ENCODE measurements at regions not wholly inside any gene's neighbourhood (a gene's known extent, or its start where the extent isn't known, plus 50 kb on each side); places are given as distances from the start of the nearest gene placed in this dataset.
A peak's percentile ranks its signal among the peaks of the same experiment; 100 is the strongest.

GRCh38 chr4:79638735-79639134, 230.7 kb upstream of the GK2 start:
- Histone ChIP-seq H3K27me3 (replicated peaks; ENCODE audit: insufficient read depth, low read depth, low read length, poor library complexity) (no peaks in the 10 kb centered on the region), H3K4me3 (ENCODE audit: low read depth, low read length, poor library complexity, severe bottlenecking) (no peak overlapping the region), H3K27ac (ENCODE audit: low read depth, low read length, poor library complexity, severe bottlenecking) (no peak overlapping the region), H3K36me3 (ENCODE audit: insufficient read depth, low read length, poor library complexity, severe bottlenecking) (no peaks in the 10 kb centered on the region), H3K9me3 (ENCODE audit: low read depth, low read length, poor library complexity, severe bottlenecking) (no peaks in the 10 kb centered on the region), H3K4me1 (ENCODE audit: insufficient read depth, low read length, poor library complexity, severe bottlenecking) (peaks cover 3% of the 10 kb centered on the region)
- ChIA-PET POLR2A (ENCODE audit: low non-redundant PET) (no interaction called here), CTCF (no interaction called here)
- intact Hi-C loops (cut with micrococcal nuclease; ENCODE audit: unreplicated experiment) = no loop called here
- no TSS peak for BruUV-seq (replicated peaks)
- no peak for DNase-seq (ENCODE audit: low spot score)
- TF ChIP-seq CTCF (conservative IDR thresholded peaks at IDR 0.05; ENCODE audit: low read depth, low read length) (no peak), EZH2 (IDR thresholded peaks at IDR 0.05; ENCODE audit: borderline replicate concordance, low read depth, low read length, poor library complexity, severe bottlenecking) (no peak)

GRCh38 chr4:79636991-79637390, 229.0 kb upstream of the GK2 start:
- Histone ChIP-seq H3K4me3 (ENCODE audit: low read depth, low read length, poor library complexity, severe bottlenecking) (no peak overlapping the region), H3K27me3 (replicated peaks; ENCODE audit: insufficient read depth, low read depth, low read length, poor library complexity) (no peaks in the 10 kb centered on the region), H3K9me3 (ENCODE audit: low read depth, low read length, poor library complexity, severe bottlenecking) (no peaks in the 10 kb centered on the region), H3K4me1 (ENCODE audit: insufficient read depth, low read length, poor library complexity, severe bottlenecking) (peaks cover 7% of the 10 kb centered on the region), H3K27ac (ENCODE audit: low read depth, low read length, poor library complexity, severe bottlenecking) (no peak overlapping the region), H3K36me3 (ENCODE audit: insufficient read depth, low read length, poor library complexity, severe bottlenecking) (no peaks in the 10 kb centered on the region)
- no TSS peak for BruUV-seq (replicated peaks)
- intact Hi-C loops (cut with micrococcal nuclease; ENCODE audit: unreplicated experiment) = no loop called here
- ChIA-PET POLR2A (ENCODE audit: low non-redundant PET) (no interaction called here), CTCF (no interaction called here)
- DNase-seq (ENCODE audit: low spot score) = no peak
- TF ChIP-seq EZH2 (IDR thresholded peaks at IDR 0.05; ENCODE audit: borderline replicate concordance, low read depth, low read length, poor library complexity, severe bottlenecking) (no peak), CTCF (conservative IDR thresholded peaks at IDR 0.05; ENCODE audit: low read depth, low read length) (no peak)

- no peak for TF ChIP-seq EZH2 (IDR thresholded peaks at IDR 0.05; ENCODE audit: borderline replicate concordance, low read depth, low read length, poor library complexity, severe bottlenecking)
- TF ChIP-seq CTCF (conservative IDR thresholded peaks at IDR 0.05; ENCODE audit: low read depth, low read length) = no peak
- Histone ChIP-seq H3K4me3 (ENCODE audit: low read depth, low read length, poor library complexity, severe bottlenecking) (no peak overlapping the region), H3K9me3 (ENCODE audit: low read depth, low read length, poor library complexity, severe bottlenecking) (no peaks in the 10 kb centered on the region), H3K27ac (ENCODE audit: low read depth, low read length, poor library complexity, severe bottlenecking) (no peak overlapping the region), H3K27me3 (replicated peaks; ENCODE audit: insufficient read depth, low read depth, low read length, poor library complexity) (no peaks in the 10 kb centered on the region), H3K36me3 (ENCODE audit: insufficient read depth, low read length, poor library complexity, severe bottlenecking) (no peaks in the 10 kb centered on the region), H3K4me1 (ENCODE audit: insufficient read depth, low read length, poor library complexity, severe bottlenecking) (peaks cover 22% of the 10 kb centered on the region)
- peak; percentile 1 for DNase-seq (ENCODE audit: low spot score)
- intact Hi-C loops (cut with micrococcal nuclease; ENCODE audit: unreplicated experiment) = no loop called here
- no TSS peak for BruUV-seq (replicated peaks)
- ChIA-PET CTCF (no interaction called here), POLR2A (ENCODE audit: low non-redundant PET) (interaction anchor here (0.6 kb wide), 1 partner anchor 470 kb away, joined by 6 read pairs; no protein-coding TSS in a partner anchor)
Measured at GRCh38 chr4:79634111-79634510, 226.1 kb upstream of the GK2 start.

All from A673 (cell line).